ENCODE measurements at regions not wholly inside any gene's neighbourhood (a gene's known extent, or its start where the extent isn't known, plus 50 kb on each side); places are given as distances from the start of the nearest gene placed in this dataset.

DNA sequence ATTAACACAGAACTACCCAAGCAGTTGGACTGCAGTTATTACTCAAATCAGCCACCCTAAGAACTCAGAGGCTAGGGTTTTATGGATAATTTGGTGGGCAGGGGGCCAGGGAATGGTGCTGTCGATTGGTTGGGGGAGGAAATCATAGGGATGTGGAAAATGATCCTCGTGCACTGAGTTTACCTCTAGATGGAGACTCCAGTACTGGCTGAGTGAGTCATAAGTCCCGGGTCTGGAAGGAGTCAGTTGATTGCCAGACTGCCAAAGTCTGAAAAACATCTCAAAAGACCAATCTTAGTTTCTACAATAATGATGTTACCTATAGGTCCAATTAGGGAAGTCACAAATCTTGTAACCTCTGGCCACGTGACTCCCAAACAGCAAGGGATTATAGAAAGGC is 257.5 kb upstream of the PRMT6 start:
- TF ChIP-seq EZH2 (optimal IDR thresholded peaks at IDR 0.05; ENCODE audit: low read depth, low read length) = no peak
- TF ChIP-seq, protein P1, sequence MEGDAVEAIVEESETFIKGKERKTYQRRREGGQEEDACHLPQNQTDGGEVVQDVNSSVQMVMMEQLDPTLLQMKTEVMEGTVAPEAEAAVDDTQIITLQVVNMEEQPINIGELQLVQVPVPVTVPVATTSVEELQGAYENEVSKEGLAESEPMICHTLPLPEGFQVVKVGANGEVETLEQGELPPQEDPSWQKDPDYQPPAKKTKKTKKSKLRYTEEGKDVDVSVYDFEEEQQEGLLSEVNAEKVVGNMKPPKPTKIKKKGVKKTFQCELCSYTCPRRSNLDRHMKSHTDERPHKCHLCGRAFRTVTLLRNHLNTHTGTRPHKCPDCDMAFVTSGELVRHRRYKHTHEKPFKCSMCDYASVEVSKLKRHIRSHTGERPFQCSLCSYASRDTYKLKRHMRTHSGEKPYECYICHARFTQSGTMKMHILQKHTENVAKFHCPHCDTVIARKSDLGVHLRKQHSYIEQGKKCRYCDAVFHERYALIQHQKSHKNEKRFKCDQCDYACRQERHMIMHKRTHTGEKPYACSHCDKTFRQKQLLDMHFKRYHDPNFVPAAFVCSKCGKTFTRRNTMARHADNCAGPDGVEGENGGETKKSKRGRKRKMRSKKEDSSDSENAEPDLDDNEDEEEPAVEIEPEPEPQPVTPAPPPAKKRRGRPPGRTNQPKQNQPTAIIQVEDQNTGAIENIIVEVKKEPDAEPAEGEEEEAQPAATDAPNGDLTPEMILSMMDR (IDR thresholded peaks at IDR 0.05; ENCODE audit: low read length) = no peak
- TF ChIP-seq EZH2phosphoT487 (IDR thresholded peaks at IDR 0.05; ENCODE audit: low read length) = no peak

All from MM.1S (cell line).